NCI-H446 (cell line): ENCODE measurements at regions not wholly inside any gene's neighbourhood (a gene's known extent, or its start where the extent isn't known, plus 50 kb on each side); places are given as distances from the start of the nearest gene placed in this dataset.

Experiments
- DNase-seq, 2 experiments: peaks; one replicate each; lab custom pipeline; 2025; lab: John Stamatoyannopoulos, UW

DNA sequence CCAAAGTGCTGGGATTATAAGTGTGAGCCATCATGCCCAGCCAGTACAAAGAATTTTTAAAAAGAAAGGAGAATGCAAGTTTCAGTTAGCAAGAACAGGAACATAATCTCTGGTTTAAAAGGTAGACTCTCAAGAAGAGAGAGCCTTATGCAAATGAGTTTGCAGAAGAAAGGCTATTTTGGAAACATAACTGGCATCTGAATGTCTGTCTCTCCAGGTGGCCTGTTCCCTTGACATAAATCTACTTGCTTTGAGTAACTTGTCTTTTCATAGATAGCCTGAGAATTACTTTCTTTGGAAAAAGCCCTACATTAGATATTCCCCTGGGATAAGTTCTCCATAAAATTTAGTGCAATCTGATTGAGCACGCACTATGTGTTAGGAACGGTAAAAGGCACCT lies 109.6 kb downstream of the ICOS start:
- no peak for DNase-seq

DNA sequence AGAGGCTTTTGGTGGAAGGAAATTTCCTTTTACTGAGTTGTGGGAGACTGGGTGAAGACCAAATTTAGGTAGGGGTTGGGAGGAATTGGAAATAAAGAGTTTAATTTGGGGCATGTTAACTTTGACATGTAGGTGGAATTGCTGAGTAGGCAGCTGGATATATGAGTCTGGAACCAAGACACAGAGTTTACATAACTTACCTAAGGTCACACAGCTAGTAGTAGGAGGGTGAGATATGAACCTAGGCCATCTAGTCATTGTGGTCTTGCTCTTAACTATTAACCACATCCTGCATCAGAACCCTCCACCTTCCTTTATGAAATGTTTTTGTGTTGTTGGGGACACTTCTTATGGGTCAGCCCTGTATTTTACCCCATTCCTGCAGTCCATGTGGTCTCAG lies 113.1 kb downstream of the ICOS start:
- no peak for DNase-seq

DNA sequence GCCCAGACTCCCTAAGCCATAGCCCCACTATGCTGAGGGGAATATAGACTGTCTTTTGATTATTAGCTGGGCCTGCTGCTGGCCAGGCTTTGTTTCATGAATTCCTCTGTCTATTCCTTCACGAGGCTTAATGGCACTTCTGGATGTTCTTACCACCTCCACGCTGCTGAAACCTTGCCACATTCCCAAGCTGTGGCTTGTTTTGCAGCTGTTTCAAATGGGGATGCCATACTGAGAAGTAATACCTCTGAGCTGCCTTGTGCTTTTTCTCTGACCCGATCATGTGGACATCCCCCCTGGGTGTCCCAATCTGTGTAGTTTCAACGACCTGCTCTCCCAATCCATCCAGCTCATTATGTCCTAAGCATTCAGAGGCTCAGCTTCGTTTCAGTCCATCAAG lies 114.1 kb downstream of the ICOS start:
- no peak for DNase-seq

DNA sequence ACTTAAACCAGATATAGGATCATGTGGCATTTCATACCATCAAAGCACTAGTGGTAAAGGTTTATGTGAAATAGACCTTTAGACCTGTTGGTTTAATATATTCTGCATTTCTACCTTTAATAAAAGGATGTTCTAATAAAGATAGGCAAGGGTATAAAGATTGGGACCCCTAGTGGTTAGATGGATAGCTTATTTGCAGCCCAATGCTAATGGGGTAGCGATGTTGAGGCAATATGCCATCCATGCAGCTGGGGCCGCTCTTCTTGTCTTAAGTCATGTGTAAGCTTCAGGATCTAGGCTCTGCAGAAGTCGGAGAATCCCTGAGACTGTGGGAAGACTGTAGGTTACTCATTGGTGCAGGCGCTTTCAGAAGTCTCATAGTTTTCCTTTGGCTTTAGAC lies 114.9 kb downstream of the ICOS start:
- DNase-seq, result no peak

DNA sequence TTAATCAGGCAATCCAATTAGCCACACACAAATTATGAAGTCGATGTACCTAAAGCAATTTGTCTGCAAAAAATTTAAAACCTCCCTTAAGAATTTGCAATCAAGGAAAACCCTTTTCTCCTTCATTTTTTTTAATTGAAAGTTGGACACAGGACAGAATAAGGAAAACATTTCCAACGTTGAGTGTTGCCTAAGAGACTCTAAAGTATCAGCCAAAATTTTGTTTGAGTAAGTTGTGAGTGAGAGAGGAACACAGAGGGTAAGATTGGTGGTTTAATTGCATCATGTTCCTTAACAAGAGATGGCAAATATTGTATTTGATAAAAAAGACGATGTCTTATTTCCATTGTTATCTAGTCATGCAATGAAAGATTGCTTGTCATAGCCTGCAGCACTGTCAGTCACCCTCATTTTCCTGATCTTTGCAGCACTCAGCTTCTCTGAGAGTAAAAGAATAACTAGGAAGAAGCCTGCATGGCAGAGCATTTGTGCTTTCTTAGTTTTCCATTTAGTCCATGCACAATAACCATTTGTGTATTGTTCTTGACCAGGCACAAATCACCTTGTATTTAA lies 115.5 kb downstream of the ICOS start:
- no peak for DNase-seq

DNA sequence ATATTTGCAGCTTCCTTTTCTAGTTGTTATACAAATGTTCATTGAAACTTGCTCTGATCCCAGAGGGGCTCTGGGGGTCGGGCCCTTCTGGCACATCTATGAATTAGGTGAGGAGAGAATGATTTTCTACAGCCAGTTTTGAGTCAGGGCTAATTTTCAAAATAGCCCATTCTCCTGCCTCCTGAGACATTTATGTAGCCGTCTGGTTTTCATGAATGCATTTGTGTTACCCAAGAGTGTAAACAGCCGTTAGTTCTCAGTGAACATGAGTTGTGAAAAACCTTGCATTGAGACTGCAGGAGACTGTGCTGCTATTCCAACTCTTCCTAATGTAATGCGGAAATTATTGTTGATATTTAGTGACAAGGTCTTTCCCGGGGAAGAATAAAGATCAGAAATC lies 122.5 kb downstream of the ICOS start:
- no peak for DNase-seq

DNA sequence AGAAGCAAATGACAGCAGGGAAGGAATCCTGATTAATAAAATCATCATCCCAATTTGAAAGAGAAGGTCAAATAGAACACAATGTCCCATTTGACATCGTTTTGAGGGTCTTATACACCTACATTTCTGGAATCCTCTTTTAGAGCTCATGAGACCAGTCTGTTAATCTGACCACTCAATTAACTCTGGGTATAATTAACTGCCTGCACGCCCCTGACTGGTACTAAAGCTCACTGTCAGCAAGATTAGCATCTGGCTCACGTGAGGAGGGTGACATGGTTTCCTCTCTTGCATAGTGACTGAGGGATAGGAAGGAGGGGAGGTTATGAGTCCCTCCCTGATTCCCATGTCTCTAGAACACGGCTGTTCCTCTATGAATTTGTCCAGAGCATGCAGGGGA lies 124.3 kb downstream of the ICOS start:
- DNase-seq, result no peak

DNA sequence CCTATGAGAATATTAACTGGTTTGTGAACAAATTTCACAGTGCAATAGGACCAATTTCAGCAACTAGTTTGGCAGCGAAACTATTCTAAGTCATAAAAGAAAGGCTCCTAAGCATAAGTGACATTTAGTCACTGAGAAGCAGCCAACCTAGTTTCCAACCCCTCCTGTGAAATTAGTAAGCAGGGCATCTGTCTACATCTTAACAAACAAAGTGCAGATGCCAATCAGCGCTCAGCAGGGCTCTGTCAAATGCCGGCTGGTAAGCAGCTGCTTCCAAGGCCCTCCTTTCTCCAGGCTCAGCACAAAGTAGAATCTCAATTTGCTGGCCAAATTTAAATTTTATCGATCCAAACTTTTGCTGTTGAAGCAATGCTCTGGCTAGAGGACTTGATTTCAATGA lies 124.7 kb downstream of the ICOS start:
- DNase-seq, result peak; percentile 58 to 88

DNA sequence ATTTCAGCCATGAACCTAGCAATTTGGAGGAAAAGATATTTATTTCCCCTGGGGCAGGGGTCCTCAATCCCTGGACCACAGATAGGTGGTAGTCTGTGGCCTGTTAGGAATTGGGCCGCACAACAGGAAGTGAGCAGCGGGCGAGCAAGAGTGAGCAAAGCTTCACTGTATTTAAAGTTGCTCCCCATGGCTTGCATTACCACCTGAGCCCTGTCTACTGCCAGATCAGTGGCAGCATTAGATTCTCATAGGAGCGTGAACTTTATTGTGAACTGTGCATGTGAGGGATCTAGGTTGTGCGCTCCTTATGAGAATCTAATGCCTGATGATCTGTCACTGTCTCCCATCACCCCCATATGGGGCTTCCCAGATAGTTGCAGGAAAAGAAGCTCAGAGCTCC lies 127.6 kb downstream of the ICOS start:
- DNase-seq, result no peak

DNA sequence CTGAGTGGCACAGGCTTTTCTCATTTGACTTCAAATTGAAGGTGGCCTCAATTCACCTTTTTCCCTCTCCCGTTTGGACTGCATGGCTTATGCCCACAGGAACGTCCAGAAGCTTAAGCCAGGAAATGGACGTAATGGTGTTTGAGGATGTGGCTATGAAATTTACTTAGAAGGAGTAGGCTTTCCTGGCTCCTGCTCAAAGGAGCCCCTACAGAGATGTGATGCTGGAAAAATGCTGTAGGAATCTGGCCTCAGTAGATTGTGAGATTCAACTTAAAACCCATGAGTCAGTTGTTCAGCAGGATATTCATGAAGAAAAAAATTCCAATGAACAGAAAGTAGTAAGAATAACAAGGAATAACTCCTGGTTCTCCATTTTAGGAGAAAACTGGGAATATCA lies 129.0 kb downstream of the ICOS start:
- DNase-seq, result no peak

DNA sequence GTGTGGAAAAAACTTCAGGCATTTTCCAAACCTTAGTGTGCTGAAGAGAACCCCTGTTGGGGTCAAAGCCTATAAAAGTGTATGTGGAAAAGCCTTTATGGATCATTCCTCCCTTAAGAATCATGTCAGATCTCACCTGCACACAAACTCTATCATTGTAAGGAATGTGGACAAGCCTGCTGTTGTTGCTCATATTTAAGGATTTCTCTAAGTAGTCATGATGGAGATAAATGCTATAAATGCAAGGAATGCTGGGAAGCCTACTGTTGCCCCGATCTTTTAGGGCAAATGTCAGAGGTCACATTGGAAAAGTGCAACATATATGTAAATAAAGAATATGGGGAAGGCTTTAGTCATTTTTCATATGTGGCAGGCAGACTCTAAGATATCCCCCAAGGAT lies 129.5 kb downstream of the ICOS start:
- DNase-seq, result no peak

DNA sequence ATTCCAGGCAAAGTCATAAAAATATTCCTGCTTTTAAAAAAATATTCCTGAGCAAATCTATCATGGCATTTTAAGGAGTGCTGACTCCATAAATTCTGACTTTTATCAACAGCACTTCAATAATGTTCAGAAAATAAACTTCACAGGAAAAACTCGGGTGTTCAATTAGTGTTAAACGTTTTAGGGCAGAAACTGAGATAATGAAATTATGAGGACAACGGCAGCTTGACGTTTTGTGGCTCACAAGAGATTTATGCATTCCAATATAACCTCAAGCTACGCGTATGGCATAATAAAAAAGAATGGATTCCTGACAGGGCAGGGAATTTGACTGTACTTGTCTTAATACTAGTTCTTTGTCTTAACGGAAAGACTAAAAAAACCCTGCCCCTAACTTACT lies 133.2 kb downstream of the ICOS start:
- DNase-seq, result no peak

DNA sequence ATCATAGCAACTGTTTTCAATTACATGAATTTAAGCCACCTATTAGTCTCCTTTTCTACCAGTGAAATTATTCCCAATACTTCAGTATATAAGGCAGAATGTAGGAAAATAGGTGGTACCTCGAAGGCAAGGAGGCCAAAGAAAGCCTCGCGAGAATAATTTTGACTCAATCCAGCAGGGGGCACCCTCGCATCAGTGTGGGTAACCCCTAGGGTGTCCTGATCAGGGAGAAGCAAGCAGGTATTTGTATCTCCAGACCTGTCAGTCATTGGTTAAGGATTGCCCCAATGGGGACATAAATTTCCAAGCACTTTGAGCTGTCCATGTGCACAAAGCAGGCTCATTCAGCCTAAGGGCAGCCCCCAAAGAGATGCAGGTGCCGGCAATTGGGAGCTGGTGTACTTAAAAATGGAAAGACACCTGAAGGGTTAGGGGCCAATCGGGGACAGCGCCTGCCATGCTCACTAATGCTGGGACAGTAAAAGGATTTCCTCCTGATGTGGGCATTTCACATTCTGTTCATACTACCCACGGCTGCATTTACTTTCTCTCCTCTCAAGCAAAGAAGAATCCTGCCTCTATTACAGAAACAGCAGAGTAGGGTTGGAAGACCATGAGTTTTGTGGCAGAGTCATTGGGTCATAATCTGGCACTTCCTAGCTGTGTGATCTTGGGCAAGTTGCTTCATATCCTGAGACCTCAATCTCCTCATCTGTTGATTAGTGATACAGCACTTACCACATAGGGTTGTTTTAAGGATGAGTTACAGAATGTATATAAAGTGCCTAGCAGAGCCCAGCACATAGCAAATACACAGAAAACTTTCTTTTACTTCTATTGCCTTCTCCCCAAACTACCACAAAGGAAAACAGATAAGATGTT lies 136.1 kb downstream of the ICOS start:
- peak; percentile 22 to 57 for DNase-seq

DNA sequence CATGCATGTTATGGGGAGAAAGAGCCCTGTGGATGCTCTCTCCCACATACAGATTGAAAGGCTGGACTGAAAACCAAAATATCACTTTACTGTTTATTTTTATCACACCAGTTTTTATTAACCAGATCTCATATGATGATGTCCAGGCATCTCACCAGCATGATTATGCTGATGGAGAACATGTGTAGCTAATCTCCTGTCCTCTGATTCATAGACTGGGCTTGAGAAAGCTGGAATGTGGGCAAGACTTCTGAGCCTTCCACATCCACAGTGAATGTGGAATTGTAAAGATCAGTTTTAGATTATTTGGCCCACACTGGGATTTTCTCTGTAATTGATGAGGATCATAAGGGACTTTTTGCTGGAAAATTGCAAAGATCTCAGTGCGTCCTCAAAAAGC lies 137.9 kb downstream of the ICOS start:
- DNase-seq, result no peak

DNA sequence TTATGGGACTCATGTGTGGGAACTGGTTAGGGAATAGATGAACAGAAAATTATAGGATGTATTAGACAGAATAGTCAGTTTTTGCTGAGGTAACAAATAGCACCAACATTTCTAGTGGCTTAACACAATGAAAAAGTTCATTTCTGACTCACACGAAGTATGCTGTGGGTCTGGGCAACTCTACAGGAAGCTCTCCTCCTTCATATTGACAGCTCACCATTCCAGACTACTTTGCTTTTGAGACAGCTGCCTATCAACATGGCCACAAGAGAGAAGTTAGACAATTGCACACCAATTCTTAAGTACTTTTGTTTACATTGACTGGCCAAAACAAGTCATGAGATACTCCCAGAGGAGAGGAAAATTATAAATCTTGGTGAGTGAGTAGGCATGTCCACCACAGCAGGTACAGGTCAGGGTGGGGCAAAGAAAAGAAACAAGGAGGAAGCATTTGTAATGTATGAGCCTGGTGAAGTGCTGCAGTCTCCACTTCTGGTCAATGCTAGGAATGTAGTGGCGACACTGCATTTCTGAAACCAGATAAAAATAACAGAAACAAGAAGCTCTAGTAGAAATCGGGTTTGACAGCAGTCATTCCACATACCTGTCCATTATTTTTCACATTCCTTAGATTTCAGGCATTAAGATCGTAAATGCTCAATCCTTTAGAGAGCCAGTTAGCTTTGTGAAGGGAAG lies 141.6 kb downstream of the ICOS start:
- DNase-seq, result no peak

DNA sequence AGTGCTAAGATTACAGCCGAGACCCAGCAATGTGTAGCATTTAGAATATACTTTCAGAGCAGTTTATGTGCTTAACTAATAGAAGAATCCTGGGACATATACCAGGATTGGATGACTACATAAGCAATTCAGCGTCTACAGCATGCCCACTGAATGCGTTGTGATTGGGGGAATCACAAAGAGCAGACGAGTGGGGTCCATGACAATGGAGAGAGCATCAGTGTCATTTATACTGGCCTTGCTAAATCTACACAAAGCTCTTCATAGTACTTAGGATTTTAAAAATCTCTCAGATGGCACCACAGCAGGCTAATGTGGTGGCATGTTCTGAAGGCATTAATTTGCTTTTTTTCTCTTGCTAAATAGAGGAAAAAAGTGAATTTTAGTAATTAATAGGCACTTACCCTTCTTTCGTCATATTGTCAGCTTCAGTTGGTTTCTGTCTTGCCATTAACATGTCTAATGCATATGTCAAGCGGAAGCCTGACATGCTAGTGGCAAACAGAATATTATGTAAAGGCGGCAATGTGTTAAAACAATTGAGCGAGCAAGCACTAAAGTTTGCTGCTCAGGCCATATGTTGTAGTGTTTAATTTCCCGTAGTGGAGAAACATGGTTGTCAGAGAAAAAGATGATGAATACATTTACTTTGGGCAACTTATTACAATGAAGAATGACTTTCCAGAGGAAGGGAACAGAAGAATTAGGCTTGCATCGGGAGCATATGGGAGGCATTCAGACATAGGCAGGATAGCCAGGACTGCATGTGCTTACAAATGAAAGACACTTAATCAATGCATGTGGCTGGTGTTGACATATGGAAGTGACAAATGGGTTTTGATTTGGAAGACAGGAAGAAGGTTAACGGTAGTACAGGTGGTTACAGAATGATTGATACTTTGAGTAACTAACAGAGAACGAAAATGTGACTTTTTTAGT lies 145.2 kb downstream of the ICOS start:
- peak in 1 of 2 experiments; percentile 50 for DNase-seq

DNA sequence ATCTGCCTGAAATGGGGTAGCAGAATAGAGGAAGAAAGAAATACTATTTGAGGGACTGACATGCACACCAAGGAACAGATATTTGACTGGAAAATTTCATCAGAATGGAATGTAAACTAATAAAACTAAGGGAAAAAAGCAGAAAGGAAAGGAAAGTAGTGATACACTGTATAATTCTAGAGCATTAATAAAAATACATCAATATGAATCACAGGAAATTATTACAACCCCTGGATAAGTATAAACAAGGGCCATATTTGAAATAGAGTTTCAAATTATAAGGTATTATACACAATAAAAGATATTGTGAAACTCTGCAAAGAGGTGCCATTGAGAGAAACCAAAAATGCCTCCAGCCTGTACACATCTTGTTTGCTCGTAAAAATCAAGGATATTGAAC lies 149.6 kb downstream of the ICOS start:
- no peak for DNase-seq

DNA sequence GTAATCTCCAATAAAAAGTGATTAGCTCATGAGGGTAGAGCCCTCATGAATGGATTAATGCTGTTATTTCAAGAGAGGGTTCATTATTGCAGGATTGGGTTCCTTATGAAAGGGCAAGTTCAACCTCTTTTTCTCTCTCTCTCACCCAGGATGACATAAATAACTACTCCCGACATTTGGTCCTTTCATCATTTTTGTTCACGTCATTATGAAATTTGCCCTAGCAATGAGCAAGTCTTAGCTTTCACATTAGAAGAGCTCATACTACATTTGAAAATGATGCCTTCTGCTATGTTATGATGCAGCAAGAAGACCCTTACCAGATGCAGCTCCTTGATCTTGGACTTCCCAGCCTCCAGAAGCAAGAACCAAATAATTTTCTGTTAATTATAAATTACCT lies 152.5 kb downstream of the ICOS start:
- no peak for DNase-seq

DNA sequence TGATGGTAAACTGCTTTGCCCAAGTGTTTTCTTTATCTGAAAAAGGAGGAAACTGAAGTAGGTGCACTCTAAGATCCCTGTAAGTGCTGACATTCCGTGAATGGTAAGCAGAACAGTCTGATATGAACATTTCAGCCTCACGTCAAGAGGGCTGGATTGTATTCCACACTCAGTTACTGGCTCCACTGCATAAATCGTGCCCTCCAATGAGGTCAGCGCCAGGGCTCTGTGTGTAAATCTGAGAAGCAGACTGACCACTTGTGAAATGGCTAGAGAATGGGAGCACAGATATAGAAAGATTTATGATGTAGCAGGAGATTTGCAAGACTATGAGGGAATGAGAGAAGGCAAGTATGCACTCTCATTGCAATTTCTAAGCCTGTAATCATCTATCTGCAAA lies 153.0 kb downstream of the ICOS start:
- DNase-seq, result no peak

DNA sequence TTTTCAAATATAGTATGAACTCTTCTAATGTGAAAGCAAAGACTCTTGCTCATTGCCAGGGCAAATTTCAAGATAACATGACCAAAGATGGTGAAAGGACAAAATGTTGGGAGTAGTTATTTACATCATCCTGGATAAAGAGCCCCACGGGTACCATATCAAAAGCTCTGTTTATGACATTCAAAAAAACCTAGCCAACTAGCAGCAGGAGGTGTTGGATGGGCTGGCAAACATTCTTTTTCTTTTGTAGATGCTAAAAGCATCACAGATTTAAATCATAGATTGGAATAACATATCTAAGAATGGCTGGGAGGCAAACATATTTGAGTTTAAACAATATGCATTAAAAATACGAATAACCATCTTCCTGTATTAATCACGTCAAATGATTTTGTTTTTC lies 153.5 kb downstream of the ICOS start:
- DNase-seq, result peak in 1 of 2 experiments; percentile 19

DNA sequence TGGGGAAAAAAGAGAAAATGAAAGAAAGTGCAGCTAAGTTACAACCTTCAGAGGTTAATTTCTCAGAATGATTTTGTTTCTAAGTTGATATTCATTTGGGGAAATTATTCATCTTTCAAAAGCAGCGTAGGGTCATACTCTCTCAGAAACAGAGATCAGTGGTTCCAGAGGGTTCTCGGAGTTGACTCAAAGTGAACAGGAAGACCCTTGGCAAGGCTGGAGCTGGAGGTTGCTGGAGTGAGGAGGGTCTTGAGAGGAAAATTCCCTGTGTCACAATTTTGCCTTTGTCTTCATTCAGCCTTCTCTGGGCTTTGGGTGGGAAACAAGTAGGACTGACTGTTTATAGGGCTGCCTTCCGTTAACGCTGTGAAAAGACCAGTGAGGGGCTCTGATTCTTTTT lies 168.2 kb downstream of the ICOS start:
- DNase-seq, result no peak

DNA sequence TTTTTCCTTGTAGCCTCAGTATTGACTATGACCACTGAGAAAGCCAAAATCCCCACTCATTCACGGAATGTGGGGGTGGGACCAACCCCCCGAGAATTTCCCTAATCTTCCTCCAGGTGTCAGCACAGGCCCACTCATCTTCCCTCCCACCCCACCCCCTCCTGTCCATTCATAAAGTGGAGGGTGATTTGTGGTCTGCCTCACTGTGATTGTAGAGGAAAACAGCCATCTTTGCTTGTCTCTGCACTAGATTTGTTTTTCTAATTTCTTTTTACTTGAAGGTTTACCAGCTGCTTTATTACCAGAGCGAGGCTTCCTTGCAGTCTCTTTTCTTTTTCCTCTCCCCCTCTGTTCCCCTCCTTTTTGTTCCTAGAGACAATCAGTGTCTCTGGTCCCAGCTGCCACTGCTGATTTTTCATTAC lies 171.8 kb downstream of the ICOS start:
- DNase-seq, result peak; percentile 42 to 65
